HEK293T (cell line): ENCODE measurements at regions not wholly inside any gene's neighbourhood (a gene's known extent, or its start where the extent isn't known, plus 50 kb on each side); places are given as distances from the start of the nearest gene placed in this dataset.

Experiments
- ARNT ChIP-seq: fragments of 450-650 bp; IDR thresholded peaks from 2 replicates; pipeline ENCODE4 v1.6.1; 2017; ENCODE audit warnings: mild to moderate bottlenecking
- BHLHE40 ChIP-seq: fragments of 450-650 bp; IDR thresholded peaks from 2 replicates; pipeline ENCODE4 v1.6.1; 2016; ENCODE audit warnings: mild to moderate bottlenecking, moderate library complexity, borderline replicate concordance
- ELF4 ChIP-seq: fragments of 450-650 bp; IDR thresholded peaks from 2 replicates; pipeline ENCODE4 v1.6.1; 2017; ENCODE audit warnings: antibody characterized with exemption
- FOXA1 ChIP-seq: fragments of 450-650 bp; IDR thresholded peaks from 2 replicates; pipeline ENCODE4 v1.6.1; 2016; ENCODE audit warnings: mild to moderate bottlenecking
- FOXK2 ChIP-seq: fragments of 450-650 bp; IDR thresholded peaks from 2 replicates; pipeline ENCODE4 v1.6.1; 2016; ENCODE audit warnings: mild to moderate bottlenecking
- FOXM1 ChIP-seq: fragments of 450-650 bp; IDR thresholded peaks from 2 replicates; pipeline ENCODE4 v1.6.1; 2017; ENCODE audit warnings: mild to moderate bottlenecking, borderline replicate concordance
- HDGF ChIP-seq: fragments of 450-650 bp; IDR thresholded peaks from 2 replicates; pipeline ENCODE4 v1.6.1; 2017; ENCODE audit warnings: antibody characterized with exemption, borderline replicate concordance
- NFRKB ChIP-seq: fragments of 450-650 bp; IDR thresholded peaks from 2 replicates; pipeline ENCODE4 v1.6.1; 2016; ENCODE audit warnings: mild to moderate bottlenecking, moderate library complexity
- SP1 ChIP-seq: fragments of 450-650 bp; IDR thresholded peaks from 2 replicates; pipeline ENCODE4 v1.6.1; 2017
- TARDBP ChIP-seq: fragments of 450-650 bp; IDR thresholded peaks from 2 replicates; pipeline ENCODE4 v1.6.1; 2016
- ZNF384 ChIP-seq: fragments of 450-650 bp; IDR thresholded peaks from 2 replicates; pipeline ENCODE4 v1.6.1; 2016

DNA sequence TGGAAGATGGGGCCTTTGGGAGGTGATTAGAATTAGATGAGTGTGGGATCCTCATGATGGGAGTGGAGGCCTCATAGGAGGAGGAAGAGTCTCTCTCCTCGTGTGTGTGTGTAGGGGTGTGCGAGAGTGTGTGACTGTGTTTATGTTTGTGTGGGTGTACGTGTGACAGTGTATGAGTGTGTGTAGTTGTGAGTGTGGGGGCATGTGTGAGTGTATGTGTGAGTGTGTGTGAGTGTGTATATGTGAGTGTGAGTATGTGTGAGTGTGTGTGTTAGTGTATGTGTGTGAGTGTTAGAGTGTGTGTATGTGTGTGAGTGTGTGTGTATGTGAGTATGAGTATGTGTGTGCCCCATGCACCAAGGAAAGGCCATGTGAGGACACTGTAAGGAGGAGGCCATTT lies 68.2 kb upstream of the SMIM15 start:
- TF ChIP-seq NFRKB (no peak), SP1 (no peak), FOXM1 (no peak), HDGF (no peak), FOXA1 (no peak), TARDBP (no peak), ELF4 (no peak), BHLHE40 (no peak), FOXK2 (no peak), ARNT (no peak), ZNF384 (no peak)
